HepG2 (cell line): ENCODE measurements at regions not wholly inside any gene's neighbourhood (a gene's known extent, or its start where the extent isn't known, plus 50 kb on each side); places are given as distances from the start of the nearest gene placed in this dataset.

Experiments used
- ATAC-seq: fragments of 200-7000 bp; cut with Tn5 transposase; 3 replicates; pipeline ENCODE4 v1.9.1; 2020; ENCODE audit warnings: mild to moderate bottlenecking, moderate library complexity
- BruUV-seq: library from RNA; stranded (reverse); fragments of 400-500 nt; replicated peaks from 2 replicates; lab custom pipeline; 2021; lab: Mats Ljungman, UMichigan
- CTCF ChIA-PET: fragments of 300-600 bp; formaldehyde crosslinking; extraction: SDS; loops from one replicate; lab custom pipeline; 2021; ENCODE audit warnings: low total read pairs, inconsistent platforms, low intra/inter-chr PET ratio; lab: Yijun Ruan, JAX
- POLR2A ChIA-PET: fragments of 350-600 bp; sonication (Branson Sonifier 250); formaldehyde crosslinking; loops from one replicate; lab custom pipeline; 2020; ENCODE audit warnings: antibody characterized with exemption, inconsistent platforms; lab: Yijun Ruan, JAX
- DNase-seq: peaks from one replicate; pipeline ENCODE4 v3.0.0-alpha.2; 2015; ENCODE audit warnings: low spot score
- FAIRE-seq: peaks from 3 replicates; lab custom pipeline; 2011; peaks lifted over from hg19 to GRCh38; lab: Jason Lieb, UNC
- H2AFZ ChIP-seq: one replicate; pipeline ENCODE4 v1.6.1; 2011; ENCODE audit warnings: low read length, inconsistent platforms
- H3K27ac ChIP-seq: fragments of 300-600 bp; 3 replicates; pipeline ENCODE4 v1.8.0; 2011; ENCODE audit warnings: mixed run types, mild to moderate bottlenecking, mixed read lengths, low read length, inconsistent platforms; ENCODE audit not compliant: insufficient read depth; ENCODE audit errors: extremely low read length
- H3K27me3 ChIP-seq, 2 experiments: fragments of 200-600 bp in 1 of 2; 2 replicates in 1 of 2; 3 replicates in 1 of 2; pipeline versions ENCODE4 v1.6.0 to v1.8.0; 2011; ENCODE audit warnings: low read length in 2 of 2, mild to moderate bottlenecking in 2 of 2, moderate library complexity in 2 of 2, inconsistent platforms in 1 of 2; ENCODE audit not compliant: insufficient read depth in 2 of 2, control insufficient read depth in 1 of 2
- H3K36me3 ChIP-seq, 2 experiments: fragments of 200-600 bp in 1 of 2; replicated peaks in 1 of 2; 2 replicates in 1 of 2; 3 replicates in 1 of 2; pipeline versions ENCODE4 v1.5.1 to v1.8.0; 2011; ENCODE audit warnings: low read length in 2 of 2, inconsistent platforms in 1 of 2; ENCODE audit not compliant: insufficient read depth in 2 of 2, control insufficient read depth in 1 of 2
- H3K4me1 ChIP-seq: 2 replicates; pipeline ENCODE4 v1.5.1; 2012; ENCODE audit warnings: low read length, inconsistent platforms; ENCODE audit not compliant: insufficient read depth
- H3K4me2 ChIP-seq: 2 replicates; pipeline ENCODE4 v1.6.0; 2011; ENCODE audit warnings: low read depth, low read length, inconsistent platforms
- H3K4me3 ChIP-seq, 3 experiments: fragments of 200-600 bp in 1 of 3; sonication (generic), shearing (Covaris generic) in 1 of 3; replicated peaks in 1 of 3; 2 replicates each; pipeline ENCODE4 v1.5.1; 2011 to 2016; ENCODE audit warnings: low read length in 3 of 3, inconsistent platforms in 2 of 3, low read depth in 2 of 3, mild to moderate bottlenecking in 2 of 3, control low read depth in 1 of 3, mixed read lengths in 1 of 3; ENCODE audit not compliant: insufficient read depth in 1 of 3
- H3K79me2 ChIP-seq: one replicate; pipeline ENCODE4 v1.6.1; 2011; ENCODE audit warnings: low read length, inconsistent platforms; ENCODE audit not compliant: insufficient read depth
- H3K9ac ChIP-seq: 2 replicates; pipeline ENCODE4 v1.6.0; 2011; ENCODE audit warnings: mild to moderate bottlenecking, low read depth, low read length, inconsistent platforms; ENCODE audit not compliant: insufficient read depth
- H3K9me3 ChIP-seq: 2 replicates; pipeline ENCODE4 v1.5.1; 2012; ENCODE audit warnings: mild to moderate bottlenecking, low read length
- H4K20me1 ChIP-seq: 2 replicates; pipeline ENCODE4 v1.6.0; 2011; ENCODE audit warnings: inconsistent platforms, mild to moderate bottlenecking, low read length, moderate library complexity; ENCODE audit not compliant: insufficient read depth
- HNRNPH1 ChIP-seq: fragments of 200-400 bp; formaldehyde crosslinking; optimal IDR thresholded peaks from 2 replicates; pipeline ENCODE3; 2017; ENCODE audit warnings: mild to moderate bottlenecking, low read depth, low read length
- MZF1 ChIP-seq: sonication (generic); formaldehyde crosslinking; IDR thresholded peaks from 2 replicates; pipeline ENCODE4 v1.8.1; 2023; ENCODE audit warnings: mild to moderate bottlenecking, missing genetic modification reagents, borderline replicate concordance
- SOX13 ChIP-seq, 3 experiments: fragments of 450-650 bp in 1 of 3; sonication (generic) in 1 of 3; formaldehyde crosslinking in 1 of 3; IDR thresholded peaks in 2 of 3; conservative IDR thresholded peaks in 1 of 3; 2 replicates each; pipeline versions ENCODE4 v1.5.0 to v1.6.1; 2016 to 2020; ENCODE audit warnings: antibody characterized with exemption in 1 of 3, mild to moderate bottlenecking in 1 of 3, missing compliant biosample characterization in 1 of 3, missing genetic modification reagents in 1 of 3, moderate library complexity in 1 of 3
- ZNF101 ChIP-seq: sonication (generic); formaldehyde crosslinking; IDR thresholded peaks from 2 replicates; pipeline ENCODE4 v1.4.0; 2020; ENCODE audit warnings: mild to moderate bottlenecking, low read depth, missing genetic modification reagents, borderline replicate concordance
- ZNF160 ChIP-seq: sonication (generic); formaldehyde crosslinking; IDR thresholded peaks from 2 replicates; pipeline ENCODE4 v1.8.0; 2022; ENCODE audit warnings: mild to moderate bottlenecking, inconsistent platforms, missing genetic modification reagents
- ZNF570 ChIP-seq: sonication (generic); formaldehyde crosslinking; IDR thresholded peaks from 2 replicates; pipeline ENCODE4 v1.4.0; 2020; ENCODE audit warnings: mild to moderate bottlenecking, missing genetic modification reagents, borderline replicate concordance
- ZNF772 ChIP-seq: sonication (generic); formaldehyde crosslinking; IDR thresholded peaks from 2 replicates; pipeline ENCODE4 v1.5.0; 2020; ENCODE audit warnings: mild to moderate bottlenecking, missing genetic modification reagents
- ZNF839 ChIP-seq: sonication (generic); formaldehyde crosslinking; IDR thresholded peaks from 2 replicates; pipeline ENCODE4 v1.4.0; 2020; ENCODE audit warnings: missing genetic modification reagents, mild to moderate bottlenecking, borderline replicate concordance
- WGBS: methylation state at CpG from one replicate; pipeline ENCODE4 v1.1.6; 2017; ENCODE audit warnings: low lambda C conversion rate; 5-methylcytosine and 5-hydroxymethylcytosine counted together
- in situ Hi-C: cut with HindIII; loops from 2 replicates; pipeline ENCODE4 v1.10.0; 2017; ENCODE audit warnings: low pct_unique_long_range_greater_than_20kb; ENCODE audit not compliant: extremely low pct_ligation_motif_present
- intact Hi-C: fragments of 100-400 bp; cut with micrococcal nuclease; formaldehyde crosslinking; loops from one replicate; pipeline ENCODE4 v1.10.0; 2022; ENCODE audit not compliant: unreplicated experiment
- TF ChIP-seq, protein P1 (sequence below): IDR thresholded peaks from 2 replicates; pipeline ENCODE4 v1.6.1; 2012; ENCODE audit warnings: low read length, improper control_type of control experiment

DNA sequence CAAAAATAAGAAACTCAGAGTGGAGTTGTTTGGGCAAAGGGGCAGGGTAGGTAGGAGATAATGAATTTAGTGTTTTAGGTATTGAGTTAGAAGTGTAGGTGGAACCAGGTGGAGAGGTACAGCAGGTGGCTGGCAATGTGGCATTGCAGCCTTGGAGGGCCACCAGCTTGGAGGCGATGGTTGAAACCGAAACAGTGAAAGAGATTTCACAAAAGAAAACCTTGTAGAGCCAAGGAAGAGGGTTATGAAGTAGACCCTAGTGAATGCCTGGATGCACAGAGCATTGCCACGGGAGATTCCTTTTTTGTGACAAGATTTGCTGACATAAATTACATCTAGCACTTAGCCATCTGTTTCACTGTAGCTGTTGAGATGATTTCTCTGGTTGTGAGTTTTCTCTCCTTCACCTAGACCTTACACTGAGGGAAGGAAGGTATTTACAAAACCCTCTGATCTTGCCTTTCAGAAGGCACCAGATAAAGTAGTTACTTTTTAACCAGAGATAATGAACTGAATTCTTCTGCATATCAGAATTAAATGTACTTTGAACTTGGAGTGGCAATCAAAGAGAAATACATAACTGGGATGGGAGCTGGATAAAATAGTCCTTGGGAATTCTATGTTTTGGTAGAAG lies 104.1 kb upstream of the CASK start (continued):
- TF ChIP-seq ZNF772 (CRISPR knock-in tag) (no peak), MZF1 (CRISPR knock-in tag) (no peak), SOX13 (IDR thresholded peaks at IDR 0.05) (no peak), SOX13 (CRISPR knock-in tag; conservative IDR thresholded peaks at IDR 0.05 in 1 of 2, IDR thresholded peaks at IDR 0.05 in 1 of 2) (no peak)
- TF ChIP-seq, protein P1, sequence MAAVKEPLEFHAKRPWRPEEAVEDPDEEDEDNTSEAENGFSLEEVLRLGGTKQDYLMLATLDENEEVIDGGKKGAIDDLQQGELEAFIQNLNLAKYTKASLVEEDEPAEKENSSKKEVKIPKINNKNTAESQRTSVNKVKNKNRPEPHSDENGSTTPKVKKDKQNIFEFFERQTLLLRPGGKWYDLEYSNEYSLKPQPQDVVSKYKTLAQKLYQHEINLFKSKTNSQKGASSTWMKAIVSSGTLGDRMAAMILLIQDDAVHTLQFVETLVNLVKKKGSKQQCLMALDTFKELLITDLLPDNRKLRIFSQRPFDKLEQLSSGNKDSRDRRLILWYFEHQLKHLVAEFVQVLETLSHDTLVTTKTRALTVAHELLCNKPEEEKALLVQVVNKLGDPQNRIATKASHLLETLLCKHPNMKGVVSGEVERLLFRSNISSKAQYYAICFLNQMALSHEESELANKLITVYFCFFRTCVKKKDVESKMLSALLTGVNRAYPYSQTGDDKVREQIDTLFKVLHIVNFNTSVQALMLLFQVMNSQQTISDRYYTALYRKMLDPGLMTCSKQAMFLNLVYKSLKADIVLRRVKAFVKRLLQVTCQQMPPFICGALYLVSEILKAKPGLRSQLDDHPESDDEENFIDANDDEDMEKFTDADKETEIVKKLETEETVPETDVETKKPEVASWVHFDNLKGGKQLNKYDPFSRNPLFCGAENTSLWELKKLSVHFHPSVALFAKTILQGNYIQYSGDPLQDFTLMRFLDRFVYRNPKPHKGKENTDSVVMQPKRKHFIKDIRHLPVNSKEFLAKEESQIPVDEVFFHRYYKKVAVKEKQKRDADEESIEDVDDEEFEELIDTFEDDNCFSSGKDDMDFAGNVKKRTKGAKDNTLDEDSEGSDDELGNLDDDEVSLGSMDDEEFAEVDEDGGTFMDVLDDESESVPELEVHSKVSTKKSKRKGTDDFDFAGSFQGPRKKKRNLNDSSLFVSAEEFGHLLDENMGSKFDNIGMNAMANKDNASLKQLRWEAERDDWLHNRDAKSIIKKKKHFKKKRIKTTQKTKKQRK: no peak
- TF ChIP-seq, all 625 proteins: peak for 2

DNA sequence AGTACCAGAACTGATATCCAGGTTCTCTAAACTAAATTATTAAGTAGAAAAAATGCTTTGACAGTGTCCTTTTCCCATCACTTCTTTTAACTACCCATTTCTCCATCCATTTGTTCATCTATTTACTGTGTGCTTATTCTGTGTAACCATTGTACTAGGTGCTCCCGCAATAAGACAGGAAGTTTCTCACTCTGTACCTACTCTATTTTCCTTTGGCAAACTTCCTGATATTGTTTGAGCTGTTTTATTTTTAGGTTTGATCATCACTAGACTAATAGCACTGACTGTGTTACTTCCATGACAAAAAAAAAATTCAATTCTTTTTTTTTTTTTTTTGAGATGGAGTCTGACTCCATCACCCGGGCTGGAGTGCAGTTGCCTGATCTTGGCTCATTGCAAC lies 102.5 kb upstream of the CASK start:
- Histone ChIP-seq H4K20me1 (no peaks in the 10 kb centered on the region), H3K27ac (no peak overlapping the region), H2AFZ (no peak overlapping the region), H3K4me3 (no peak overlapping the region), H3K4me2 (no peak overlapping the region), H3K36me3 (no peaks in the 10 kb centered on the region), H3K9me3 (no peaks in the 10 kb centered on the region), H3K9ac (no peak overlapping the region), H3K27me3 (no peaks in the 10 kb centered on the region), H3K4me1 (peaks cover 23% of the 10 kb centered on the region), H3K79me2 (no peaks in the 10 kb centered on the region)
- TF ChIP-seq HNRNPH1 (no peak), ZNF570 (CRISPR knock-in tag) (no peak), ZNF160 (CRISPR knock-in tag) (no peak), ZNF839 (CRISPR knock-in tag) (no peak), ZNF101 (CRISPR knock-in tag) (no peak)
- DNase-seq (no peak), ATAC-seq (no peak), FAIRE-seq (no peak)
- ChIA-PET CTCF (no interaction called here), POLR2A (no interaction called here)
- BruUV-seq: no TSS peak
- in situ Hi-C loops: no loop called here
- 51% methylated on average over 2 of the region's 2 CpGs for WGBS
- intact Hi-C loops: no loop called here
